ENCODE measurements at regions not wholly inside any gene's neighbourhood (a gene's known extent, or its start where the extent isn't known, plus 50 kb on each side); places are given as distances from the start of the nearest gene placed in this dataset.

DNA sequence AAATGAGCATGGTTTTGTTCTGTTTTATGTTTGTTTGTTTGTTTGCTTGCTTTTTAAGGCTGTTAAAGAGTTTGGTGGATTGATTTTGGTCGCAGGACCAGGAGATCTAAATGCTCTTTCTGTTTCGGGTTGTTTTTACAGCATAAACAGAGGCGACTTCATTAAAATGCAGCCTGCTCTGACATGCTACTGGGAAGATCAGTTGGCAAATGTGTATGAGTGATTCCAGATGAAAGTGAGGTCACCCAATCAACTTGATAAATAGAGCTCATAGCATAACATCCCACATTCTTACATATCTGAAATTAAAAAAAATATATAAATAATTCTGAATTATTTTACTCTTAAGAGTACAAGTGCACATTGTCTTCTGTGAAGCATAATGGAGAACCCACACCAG is 947.7 kb downstream of the GALC start:
- peaks cover 15% of the 10 kb centered on the region for H3K4me1 Mint-ChIP-seq (ENCODE audit: unreplicated experiment)
- no peaks in the 10 kb centered on the region for H3K27me3 Mint-ChIP-seq (ENCODE audit: unreplicated experiment)
- H3K4me3 Mint-ChIP-seq (ENCODE audit: unreplicated experiment), result no peak overlapping the region
- no peak for DNase-seq (ENCODE audit: low spot score)
- no peaks in the 10 kb centered on the region for H3K9me3 Mint-ChIP-seq (ENCODE audit: unreplicated experiment)
- no peak overlapping the region for H3K27ac Mint-ChIP-seq (ENCODE audit: unreplicated experiment)
- TF ChIP-seq, protein P1, sequence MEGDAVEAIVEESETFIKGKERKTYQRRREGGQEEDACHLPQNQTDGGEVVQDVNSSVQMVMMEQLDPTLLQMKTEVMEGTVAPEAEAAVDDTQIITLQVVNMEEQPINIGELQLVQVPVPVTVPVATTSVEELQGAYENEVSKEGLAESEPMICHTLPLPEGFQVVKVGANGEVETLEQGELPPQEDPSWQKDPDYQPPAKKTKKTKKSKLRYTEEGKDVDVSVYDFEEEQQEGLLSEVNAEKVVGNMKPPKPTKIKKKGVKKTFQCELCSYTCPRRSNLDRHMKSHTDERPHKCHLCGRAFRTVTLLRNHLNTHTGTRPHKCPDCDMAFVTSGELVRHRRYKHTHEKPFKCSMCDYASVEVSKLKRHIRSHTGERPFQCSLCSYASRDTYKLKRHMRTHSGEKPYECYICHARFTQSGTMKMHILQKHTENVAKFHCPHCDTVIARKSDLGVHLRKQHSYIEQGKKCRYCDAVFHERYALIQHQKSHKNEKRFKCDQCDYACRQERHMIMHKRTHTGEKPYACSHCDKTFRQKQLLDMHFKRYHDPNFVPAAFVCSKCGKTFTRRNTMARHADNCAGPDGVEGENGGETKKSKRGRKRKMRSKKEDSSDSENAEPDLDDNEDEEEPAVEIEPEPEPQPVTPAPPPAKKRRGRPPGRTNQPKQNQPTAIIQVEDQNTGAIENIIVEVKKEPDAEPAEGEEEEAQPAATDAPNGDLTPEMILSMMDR (IDR thresholded peaks at IDR 0.05; ENCODE audit: unreplicated experiment), result no peak
- no peaks in the 10 kb centered on the region for H3K36me3 Mint-ChIP-seq (ENCODE audit: low read depth, unreplicated experiment)

DNA sequence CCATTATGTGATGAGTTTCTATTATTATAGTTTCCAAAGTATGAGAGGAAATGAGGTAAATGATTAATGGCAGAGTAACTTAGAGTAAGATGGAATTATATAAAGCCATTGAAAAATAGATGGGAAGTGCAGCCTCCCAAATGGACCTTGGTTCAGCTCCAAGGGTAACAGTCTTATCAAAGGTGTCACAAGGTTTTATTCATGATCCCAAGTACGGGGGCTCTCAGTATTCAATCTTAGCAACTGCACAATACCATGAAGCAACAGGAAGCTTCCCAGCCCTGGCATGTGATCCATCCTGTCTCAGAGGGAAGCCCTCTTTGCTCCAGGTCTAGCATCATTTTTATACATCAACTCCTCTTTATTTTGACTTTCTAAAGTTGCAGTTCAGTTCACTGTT is 948.2 kb downstream of the GALC start:
- no peaks in the 10 kb centered on the region for H3K27me3 Mint-ChIP-seq (ENCODE audit: unreplicated experiment)
- H3K36me3 Mint-ChIP-seq (ENCODE audit: low read depth, unreplicated experiment), result no peaks in the 10 kb centered on the region
- H3K4me3 Mint-ChIP-seq (ENCODE audit: unreplicated experiment), result no peak overlapping the region
- peaks cover 15% of the 10 kb centered on the region for H3K4me1 Mint-ChIP-seq (ENCODE audit: unreplicated experiment)
- H3K9me3 Mint-ChIP-seq (ENCODE audit: unreplicated experiment), result no peaks in the 10 kb centered on the region
- H3K27ac Mint-ChIP-seq (ENCODE audit: unreplicated experiment), result no peak overlapping the region
- no peak for DNase-seq (ENCODE audit: low spot score)
- TF ChIP-seq, protein P1 (IDR thresholded peaks at IDR 0.05; ENCODE audit: unreplicated experiment), result no peak

DNA sequence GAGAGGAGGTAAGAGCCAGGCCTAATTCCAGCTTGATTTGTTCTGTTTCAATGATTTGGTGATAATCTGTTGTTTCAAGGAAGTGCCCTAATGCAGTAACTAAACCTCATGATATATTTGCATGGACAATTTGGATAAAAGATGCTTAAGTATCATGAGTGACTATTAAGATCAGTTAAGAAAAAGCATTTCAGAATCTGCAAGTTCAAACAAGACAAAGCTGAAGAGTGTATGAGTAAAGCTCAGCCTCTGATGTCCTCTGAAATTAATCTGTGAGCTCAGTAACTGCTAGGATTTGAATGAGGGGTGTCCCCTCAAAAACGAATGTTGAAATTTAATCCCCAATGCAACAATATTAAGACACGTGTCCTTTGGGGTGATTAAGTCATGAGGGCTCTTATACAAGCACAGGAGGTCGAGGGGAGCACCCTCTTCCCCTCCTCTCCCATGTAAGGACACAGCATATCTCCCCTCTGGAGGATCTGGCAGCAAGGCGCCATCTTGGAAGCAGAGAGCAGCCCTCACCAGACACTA is 949.2 kb downstream of the GALC start:
- Mint-ChIP-seq H3K9me3 (ENCODE audit: unreplicated experiment) (no peaks in the 10 kb centered on the region), H3K36me3 (ENCODE audit: low read depth, unreplicated experiment) (no peaks in the 10 kb centered on the region), H3K4me3 (ENCODE audit: unreplicated experiment) (no peak overlapping the region), H3K27ac (ENCODE audit: unreplicated experiment) (no peak overlapping the region), H3K4me1 (ENCODE audit: unreplicated experiment) (peaks cover 15% of the 10 kb centered on the region), H3K27me3 (ENCODE audit: unreplicated experiment) (no peaks in the 10 kb centered on the region)
- DNase-seq (ENCODE audit: low spot score), result no peak
- TF ChIP-seq, protein P1 (IDR thresholded peaks at IDR 0.05; ENCODE audit: unreplicated experiment), result no peak

DNA sequence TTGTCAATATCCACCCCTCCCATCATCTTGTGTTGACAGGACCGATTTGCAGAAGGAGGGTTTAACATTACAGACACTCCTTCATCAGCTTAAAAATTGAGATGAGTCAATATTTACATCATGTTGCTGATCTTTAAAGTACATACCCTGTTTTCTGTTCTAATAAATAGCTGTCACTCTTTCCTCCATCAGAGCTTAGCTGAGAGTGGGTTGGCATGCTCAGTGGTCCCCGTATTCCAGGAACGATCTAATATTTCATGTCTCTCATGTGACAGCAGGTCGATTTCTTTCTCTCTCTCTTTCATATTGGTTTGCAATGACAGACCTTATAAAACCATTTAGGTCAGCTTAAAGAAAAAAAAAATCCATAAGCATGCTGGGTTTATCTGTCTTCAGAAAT is 950.6 kb downstream of the GALC start:
- H3K9me3 Mint-ChIP-seq (ENCODE audit: unreplicated experiment), result no peaks in the 10 kb centered on the region
- TF ChIP-seq, protein P1 (IDR thresholded peaks at IDR 0.05; ENCODE audit: unreplicated experiment), result no peak
- no peaks in the 10 kb centered on the region for H3K27me3 Mint-ChIP-seq (ENCODE audit: unreplicated experiment)
- H3K4me1 Mint-ChIP-seq (ENCODE audit: unreplicated experiment), result peaks cover 15% of the 10 kb centered on the region
- no peak overlapping the region for H3K27ac Mint-ChIP-seq (ENCODE audit: unreplicated experiment)
- no peak for DNase-seq (ENCODE audit: low spot score)
- H3K36me3 Mint-ChIP-seq (ENCODE audit: low read depth, unreplicated experiment), result no peaks in the 10 kb centered on the region
- no peak overlapping the region for H3K4me3 Mint-ChIP-seq (ENCODE audit: unreplicated experiment)

DNA sequence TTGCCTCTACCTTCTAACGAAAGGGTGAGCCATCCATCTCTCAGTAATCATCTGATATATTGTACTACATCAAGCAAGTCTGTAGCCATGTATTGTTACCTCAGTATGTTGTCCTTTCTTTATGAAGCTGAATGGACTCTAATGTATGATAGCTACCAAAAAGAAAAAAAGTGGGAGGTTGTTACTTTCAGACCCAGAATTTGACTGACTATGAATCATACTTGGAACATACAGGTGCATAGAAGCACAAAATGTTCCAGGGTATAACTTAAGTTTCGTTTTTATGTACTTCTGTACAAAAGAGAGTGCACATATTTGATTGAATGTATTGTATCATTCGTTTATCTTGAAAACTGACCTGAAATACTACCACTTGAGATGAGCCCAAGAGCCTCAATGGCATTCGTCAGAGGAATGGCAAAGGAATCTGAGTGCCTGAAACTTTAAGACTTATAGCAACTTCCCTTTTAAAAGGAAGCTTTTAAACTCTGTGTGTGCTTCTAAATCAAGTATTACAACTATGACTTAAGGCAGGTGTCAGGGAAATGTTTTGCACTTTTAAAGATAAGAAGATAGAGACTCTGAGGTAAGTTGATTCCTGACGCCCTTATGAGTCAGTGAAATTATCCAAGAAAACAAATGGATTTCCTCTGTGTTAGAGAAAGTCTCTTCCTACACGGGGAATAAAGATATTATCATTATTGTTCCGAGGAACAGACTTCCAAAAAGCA is 951.5 kb downstream of the GALC start:
- Mint-ChIP-seq H3K27ac (ENCODE audit: unreplicated experiment) (no peak overlapping the region), H3K27me3 (ENCODE audit: unreplicated experiment) (no peaks in the 10 kb centered on the region), H3K4me3 (ENCODE audit: unreplicated experiment) (no peak overlapping the region), H3K4me1 (ENCODE audit: unreplicated experiment) (peaks cover 15% of the 10 kb centered on the region), H3K9me3 (ENCODE audit: unreplicated experiment) (no peaks in the 10 kb centered on the region), H3K36me3 (ENCODE audit: low read depth, unreplicated experiment) (no peaks in the 10 kb centered on the region)
- DNase-seq (ENCODE audit: low spot score), result no peak
- TF ChIP-seq, protein P1 (IDR thresholded peaks at IDR 0.05; ENCODE audit: unreplicated experiment), result no peak
